DMS114 treated with DMSO at 0.1 percent for 48 hours (cell line): ENCODE measurements at regions not wholly inside any gene's neighbourhood (a gene's known extent, or its start where the extent isn't known, plus 50 kb on each side); places are given as distances from the start of the nearest gene placed in this dataset.
"Not testable (repeated sequence)": the region's sequence is repeated elsewhere in the genome, so short reads cannot be mapped to it uniquely, and the experiment has no call there.

Experiments
- DNase-seq: peaks from one replicate; lab custom pipeline; 2025; ENCODE audit not compliant: unreplicated experiment; lab: John Stamatoyannopoulos, UW

- DNase-seq, result no peak
Observed at GRCh38 chr1:10867138-10867721, 70.8 kb upstream of the CASZ1 start.

GRCh38 chr1:10867914-10868598 lies 71.6 kb upstream of the CASZ1 start:
- no peak for DNase-seq

DNA sequence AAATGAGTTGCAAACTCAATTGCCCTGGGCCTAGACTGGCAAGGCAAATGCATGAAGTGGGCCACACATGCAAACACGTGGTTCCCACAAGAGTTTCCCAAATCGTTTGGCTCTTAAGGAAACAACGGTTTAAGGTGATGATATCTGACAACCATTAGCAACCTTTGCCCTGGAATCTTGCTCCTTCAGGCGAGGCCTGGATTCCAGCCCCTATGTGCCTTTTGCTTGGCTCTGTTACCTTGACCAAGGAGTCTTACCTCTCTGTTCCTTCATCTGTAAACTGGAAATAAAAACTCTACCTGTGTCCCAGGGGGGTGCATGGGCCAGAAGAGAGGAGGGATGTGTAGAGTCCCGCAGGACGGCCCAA lies 72.1 kb upstream of the CASZ1 start:
- DNase-seq, result no peak

GRCh38 chr1:10869933-10870332 lies 73.5 kb upstream of the CASZ1 start:
- DNase-seq, result no peak

DNA sequence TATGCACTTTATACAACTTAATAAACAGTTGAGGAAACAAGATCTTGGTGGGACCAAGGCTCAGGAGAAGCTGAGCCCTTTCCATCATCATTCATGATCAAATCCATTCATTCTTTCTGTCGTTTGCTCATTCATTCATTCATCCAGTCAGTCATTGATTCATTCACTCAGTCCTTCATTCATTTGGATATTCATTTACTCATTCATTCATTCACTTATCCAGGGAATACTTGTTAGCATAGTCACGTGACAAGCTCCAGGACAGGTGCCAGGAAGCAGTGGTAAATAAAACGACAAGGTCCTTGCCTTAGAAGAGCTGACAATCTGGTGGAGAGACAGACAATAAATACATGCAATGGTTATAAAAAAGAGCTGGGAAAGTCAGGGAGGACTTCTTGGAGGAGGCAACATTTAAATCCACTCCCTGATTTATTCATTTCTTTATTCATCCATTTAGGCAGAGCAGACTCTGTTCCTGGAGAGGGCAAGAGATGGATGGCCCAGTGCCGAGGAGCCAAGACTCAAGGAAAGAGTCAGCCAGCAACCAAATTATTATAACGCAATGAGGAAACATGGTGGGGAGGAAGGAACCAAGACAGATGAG lies 74.1 kb upstream of the CASZ1 start:
- no peak for DNase-seq

DNA sequence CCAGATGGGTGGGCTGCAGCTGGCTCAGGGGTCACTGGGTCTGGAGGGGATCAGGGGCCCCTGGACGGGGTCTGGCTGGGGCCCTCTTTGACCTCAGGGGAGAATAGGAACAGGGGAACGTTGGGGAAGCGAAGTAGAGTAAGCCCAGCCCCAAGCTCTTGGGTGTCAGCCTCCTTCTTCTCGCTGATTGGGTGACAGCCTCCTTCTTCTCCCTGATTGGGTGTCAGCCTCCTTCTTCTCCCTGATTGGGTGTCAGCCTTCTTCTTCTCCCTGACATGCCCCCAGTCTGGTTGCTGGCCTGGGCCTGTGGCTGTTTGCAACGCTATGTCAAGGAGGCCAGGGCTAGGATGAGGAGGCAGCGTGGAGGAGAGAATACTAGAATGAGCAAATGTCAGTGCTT lies 76.7 kb upstream of the CASZ1 start:
- DNase-seq, result no peak

DNA sequence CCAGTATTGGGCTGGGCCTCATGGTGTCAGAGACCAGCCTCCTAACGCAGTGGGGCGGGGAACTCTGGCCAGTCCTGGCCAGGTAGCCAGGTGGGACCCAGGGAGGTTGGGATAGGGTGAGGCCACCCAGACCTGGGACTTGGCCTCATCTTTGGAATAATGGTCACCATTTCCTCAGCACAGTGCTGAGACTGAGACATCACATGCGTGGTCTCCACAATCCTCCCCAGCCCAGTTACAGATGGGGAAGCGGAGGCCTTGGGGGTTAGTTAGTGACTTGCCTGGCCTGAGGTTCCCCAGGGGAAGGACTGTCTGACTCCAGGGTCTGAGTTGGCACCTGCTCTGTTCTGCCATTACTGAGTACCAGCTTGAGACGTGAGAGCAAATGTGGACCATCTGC lies 77.9 kb upstream of the CASZ1 start:
- no peak for DNase-seq

- no peak for DNase-seq
Observed at GRCh38 chr1:10877894-10878293, 81.4 kb upstream of the CASZ1 start.

DNA sequence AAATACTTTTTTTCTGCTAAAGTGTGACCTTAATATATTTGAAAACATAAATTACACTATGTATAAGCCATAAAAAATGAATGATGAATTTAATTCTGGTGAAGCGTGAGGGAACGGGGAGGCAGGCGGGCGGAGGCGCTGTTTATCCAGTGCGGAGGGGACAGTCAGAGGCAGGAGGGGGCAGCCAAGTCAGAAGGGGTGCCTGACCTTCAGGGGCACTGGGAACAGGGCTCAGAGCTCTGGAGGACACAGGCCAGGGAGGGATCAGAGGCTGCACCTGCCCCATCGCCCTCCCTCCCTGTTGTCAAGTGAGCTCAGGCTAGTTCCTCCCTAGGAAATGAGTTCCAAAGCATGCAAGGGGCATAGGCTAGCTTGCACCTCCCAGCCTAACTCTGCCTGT lies 82.0 kb upstream of the CASZ1 start:
- no peak for DNase-seq

- DNase-seq, result no peak
Observed at GRCh38 chr1:10880063-10880462, 83.6 kb upstream of the CASZ1 start.

DNA sequence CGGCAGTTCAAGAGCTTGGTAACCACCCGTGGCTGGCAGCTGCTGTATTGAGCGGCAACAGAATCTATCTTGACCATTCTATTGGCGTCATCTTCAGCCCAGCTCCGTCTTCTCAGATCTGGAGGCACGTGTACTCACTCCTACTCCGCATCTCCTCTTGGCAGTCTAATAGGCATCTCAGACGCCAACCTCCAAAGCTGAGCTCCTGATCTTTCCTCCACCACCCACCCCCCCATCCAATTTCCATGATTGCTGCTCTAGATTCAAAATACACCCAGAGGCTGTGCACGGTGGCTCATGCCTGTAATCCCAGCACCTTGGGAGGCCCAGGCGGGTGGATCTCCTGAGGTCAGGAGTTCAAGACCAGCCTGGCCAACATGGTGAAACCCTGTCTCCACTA lies 84.6 kb upstream of the CASZ1 start:
- DNase-seq, result no peak

DNA sequence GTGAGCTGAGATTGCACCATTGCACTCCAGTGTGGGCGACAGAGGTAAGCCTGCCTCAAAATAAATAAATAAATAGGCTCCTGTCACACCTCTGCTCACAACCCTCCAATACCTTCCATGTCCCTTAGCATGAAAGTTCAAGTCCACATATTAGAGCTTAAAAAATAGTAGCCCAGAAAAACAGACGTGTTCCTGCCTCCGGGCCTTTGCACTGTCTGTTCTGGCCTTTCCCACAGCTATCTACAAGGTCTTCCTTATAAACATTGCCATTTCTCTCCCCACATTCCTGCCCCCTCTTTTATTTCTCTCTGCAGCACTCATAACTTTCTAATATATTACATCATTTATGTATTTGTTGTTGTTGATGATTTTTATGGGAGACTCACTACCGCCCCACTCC lies 85.6 kb upstream of the CASZ1 start:
- no peak for DNase-seq

GRCh38 chr1:10887032-10887431 lies 90.6 kb upstream of the CASZ1 start:
- DNase-seq, result not testable (repeated sequence)

DNA sequence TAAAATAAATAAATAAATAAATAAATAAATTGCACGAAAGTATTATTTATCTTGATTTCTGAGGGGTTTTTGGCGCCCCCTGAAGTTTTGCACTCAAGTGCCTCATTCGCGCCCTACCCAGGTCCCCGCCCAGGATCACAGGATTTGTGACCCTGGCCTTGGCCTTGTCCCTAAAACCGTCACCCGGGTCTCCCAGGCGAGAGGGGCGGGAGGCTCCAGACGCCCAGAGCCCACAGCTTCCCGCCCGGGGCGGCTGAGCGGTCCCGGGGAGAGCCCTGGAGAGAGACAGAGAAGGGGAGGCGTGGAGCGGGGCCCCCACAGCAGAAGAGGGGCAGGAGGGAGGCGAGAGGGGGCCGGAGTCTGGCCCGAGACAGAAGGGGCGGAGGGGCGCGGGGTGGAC lies 91.8 kb upstream of the CASZ1 start:
- DNase-seq, result no peak

- DNase-seq, result no peak
Observed at GRCh38 chr1:10888791-10889649, 92.6 kb upstream of the CASZ1 start.

GRCh38 chr1:10889650-10890353 lies 93.4 kb upstream of the CASZ1 start:
- DNase-seq, result no peak

- DNase-seq, result no peak
Observed at GRCh38 chr1:10890491-10891071, 94.1 kb upstream of the CASZ1 start.

DNA sequence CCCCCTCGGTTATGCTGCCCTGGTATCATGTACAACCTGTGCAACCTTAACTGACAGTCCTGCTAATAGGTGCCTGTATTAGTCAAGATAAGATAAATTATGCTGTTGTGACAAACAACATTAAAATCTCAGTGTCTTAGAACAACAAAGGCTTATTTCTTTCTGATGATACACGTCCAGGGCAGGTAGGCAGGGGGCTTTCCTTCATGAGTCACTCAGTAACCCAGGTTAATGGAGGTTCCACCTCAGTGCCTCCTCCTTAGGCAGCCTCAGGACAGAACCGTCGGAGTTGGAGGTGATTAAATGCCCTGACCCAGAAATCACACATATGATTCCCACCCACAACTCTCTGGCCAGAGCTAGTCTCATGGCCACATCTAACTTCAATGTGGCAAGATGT lies 94.6 kb upstream of the CASZ1 start:
- DNase-seq, result no peak

- DNase-seq, result no peak
Observed at GRCh38 chr1:10892138-10893065, 96.0 kb upstream of the CASZ1 start.

DNA sequence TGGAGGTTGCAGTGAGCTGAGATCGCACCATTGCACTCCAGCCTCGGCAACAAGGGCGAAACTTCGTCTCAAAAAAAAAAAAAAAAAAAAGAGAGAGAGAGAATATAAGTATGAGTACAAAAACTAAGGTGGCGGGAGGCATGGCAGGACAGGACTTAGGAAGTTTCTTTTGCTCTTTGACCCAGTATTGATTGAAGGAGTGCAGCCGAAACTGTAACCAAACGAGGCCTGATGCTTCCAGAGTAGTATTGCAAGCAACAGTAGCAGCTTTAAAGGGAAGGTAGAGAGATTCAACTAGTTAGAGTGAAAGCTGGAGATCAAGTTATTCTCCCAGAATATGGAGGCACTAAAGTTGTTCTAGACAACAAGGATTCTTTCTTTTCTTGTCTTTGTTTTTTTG lies 99.2 kb upstream of the CASZ1 start:
- DNase-seq, result no peak
